ENCODE measurements at regions not wholly inside any gene's neighbourhood (a gene's known extent, or its start where the extent isn't known, plus 50 kb on each side); places are given as distances from the start of the nearest gene placed in this dataset.

DNA sequence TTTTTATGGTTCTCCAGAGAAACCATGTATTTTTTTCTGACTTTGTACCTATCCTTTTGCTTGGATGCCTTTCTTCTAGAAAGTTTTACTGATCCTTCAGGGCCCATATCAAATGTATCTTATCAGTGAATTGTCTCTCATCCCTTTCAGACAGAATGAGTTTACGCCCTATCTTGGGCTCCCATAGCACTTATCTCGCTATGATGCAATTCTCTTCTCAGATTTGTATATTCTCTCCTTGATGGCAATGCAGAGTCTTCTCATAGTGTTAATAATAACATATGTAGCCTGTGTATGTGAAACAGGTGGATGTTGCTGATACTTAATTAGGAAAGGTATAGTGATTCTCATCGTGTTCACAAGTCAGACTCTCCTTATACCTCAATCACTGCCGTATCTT is 336.2 kb downstream of the UTRN start:
- DNase-seq (ENCODE audit: low spot score), result no peak
- Histone ChIP-seq H3K36me3 (no peaks in the 10 kb centered on the region), H3K27me3 (replicated peaks; ENCODE audit: insufficient read depth) (no peaks in the 10 kb centered on the region), H3K27ac (no peak overlapping the region), H3K4me3 (no peak overlapping the region), H3K4me1 (ENCODE audit: control insufficient read depth in 1 of 2, low read depth in 2 of 2) (no peaks in the 10 kb centered on the region), H3K9me3 (no peaks in the 10 kb centered on the region)
- TF ChIP-seq, protein P1, sequence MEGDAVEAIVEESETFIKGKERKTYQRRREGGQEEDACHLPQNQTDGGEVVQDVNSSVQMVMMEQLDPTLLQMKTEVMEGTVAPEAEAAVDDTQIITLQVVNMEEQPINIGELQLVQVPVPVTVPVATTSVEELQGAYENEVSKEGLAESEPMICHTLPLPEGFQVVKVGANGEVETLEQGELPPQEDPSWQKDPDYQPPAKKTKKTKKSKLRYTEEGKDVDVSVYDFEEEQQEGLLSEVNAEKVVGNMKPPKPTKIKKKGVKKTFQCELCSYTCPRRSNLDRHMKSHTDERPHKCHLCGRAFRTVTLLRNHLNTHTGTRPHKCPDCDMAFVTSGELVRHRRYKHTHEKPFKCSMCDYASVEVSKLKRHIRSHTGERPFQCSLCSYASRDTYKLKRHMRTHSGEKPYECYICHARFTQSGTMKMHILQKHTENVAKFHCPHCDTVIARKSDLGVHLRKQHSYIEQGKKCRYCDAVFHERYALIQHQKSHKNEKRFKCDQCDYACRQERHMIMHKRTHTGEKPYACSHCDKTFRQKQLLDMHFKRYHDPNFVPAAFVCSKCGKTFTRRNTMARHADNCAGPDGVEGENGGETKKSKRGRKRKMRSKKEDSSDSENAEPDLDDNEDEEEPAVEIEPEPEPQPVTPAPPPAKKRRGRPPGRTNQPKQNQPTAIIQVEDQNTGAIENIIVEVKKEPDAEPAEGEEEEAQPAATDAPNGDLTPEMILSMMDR (IDR thresholded peaks at IDR 0.05), result no peak
- no peak for ATAC-seq (ENCODE audit: insufficient number of reproducible peaks, low FRiP score, low read depth)

DNA sequence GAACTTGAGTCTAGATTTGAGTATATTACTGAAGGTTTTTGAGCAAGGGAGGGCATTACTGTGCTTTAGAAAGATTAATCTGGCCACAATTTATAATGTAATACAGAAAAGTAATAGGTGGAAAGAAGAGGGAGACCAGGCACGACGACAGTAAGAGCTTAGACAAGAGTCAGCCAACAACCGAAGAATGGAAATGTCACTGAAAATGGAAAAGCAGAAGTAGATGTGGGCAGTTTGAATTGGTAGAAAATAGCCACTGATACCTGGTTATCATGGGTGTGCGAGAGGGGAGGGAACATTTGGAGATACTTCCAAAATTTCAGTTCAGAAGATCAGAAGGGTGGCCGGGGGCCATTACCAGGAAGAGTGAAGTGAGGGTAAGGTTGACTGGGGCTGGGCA is 339.1 kb downstream of the UTRN start:
- DNase-seq (ENCODE audit: low spot score) (no peak), ATAC-seq (ENCODE audit: insufficient number of reproducible peaks, low FRiP score, low read depth) (no peak)
- Histone ChIP-seq H3K27me3 (replicated peaks; ENCODE audit: insufficient read depth) (no peaks in the 10 kb centered on the region), H3K4me1 (ENCODE audit: control insufficient read depth in 1 of 2, low read depth in 2 of 2) (no peaks in the 10 kb centered on the region), H3K36me3 (no peaks in the 10 kb centered on the region), H3K27ac (no peak overlapping the region), H3K9me3 (no peaks in the 10 kb centered on the region), H3K4me3 (no peak overlapping the region)
- TF ChIP-seq, protein P1 (IDR thresholded peaks at IDR 0.05), result no peak

DNA sequence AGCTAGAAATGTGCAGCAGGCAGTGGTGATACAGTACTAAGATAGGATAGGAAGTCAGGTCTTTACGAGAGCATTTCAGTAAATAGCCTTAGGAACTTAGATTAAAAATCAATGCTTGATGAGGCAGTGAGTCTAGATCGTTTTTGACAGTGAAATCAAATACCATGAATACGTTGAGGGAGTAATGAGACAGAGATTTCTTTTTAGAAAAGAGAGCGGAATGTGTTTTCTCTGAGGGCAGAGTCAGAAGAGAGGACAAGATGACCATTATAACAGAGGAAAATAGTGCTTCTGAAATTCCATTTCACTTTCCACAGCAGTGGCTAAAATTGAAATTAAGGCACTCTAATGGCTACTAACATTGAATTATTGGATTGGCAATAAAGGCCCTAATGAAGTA is 339.6 kb downstream of the UTRN start:
- H3K9me3 ChIP-seq, result no peaks in the 10 kb centered on the region
- H3K4me1 ChIP-seq (ENCODE audit: control insufficient read depth in 1 of 2, low read depth in 2 of 2), result no peaks in the 10 kb centered on the region
- ATAC-seq (ENCODE audit: insufficient number of reproducible peaks, low FRiP score, low read depth) (no peak), DNase-seq (ENCODE audit: low spot score) (no peak)
- no peak overlapping the region for H3K4me3 ChIP-seq
- H3K27me3 ChIP-seq (replicated peaks; ENCODE audit: insufficient read depth), result no peaks in the 10 kb centered on the region
- TF ChIP-seq, protein P1 (IDR thresholded peaks at IDR 0.05), result no peak
- H3K27ac ChIP-seq, result no peak overlapping the region
- no peaks in the 10 kb centered on the region for H3K36me3 ChIP-seq

DNA sequence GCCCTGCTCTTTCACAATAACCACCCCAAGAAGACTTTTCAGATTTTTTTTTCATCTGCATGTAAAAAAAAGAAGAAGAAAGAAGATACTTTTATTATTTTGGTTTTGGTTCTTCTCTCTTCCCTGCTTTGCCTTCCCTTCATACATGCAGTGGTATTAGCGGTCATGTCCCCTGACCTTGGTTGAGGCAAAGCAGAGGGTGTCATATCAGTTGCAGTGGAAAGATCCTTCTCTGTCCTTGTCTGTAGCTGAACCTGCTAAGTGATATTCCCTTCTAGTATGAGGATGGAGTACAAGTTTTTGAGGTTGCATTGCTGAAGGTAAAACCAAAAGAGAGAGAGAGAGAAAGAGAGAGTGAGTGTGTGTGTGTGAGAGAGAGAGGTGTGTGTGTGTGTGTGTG is 345.7 kb downstream of the UTRN start:
- no peak overlapping the region for H3K27ac ChIP-seq
- H3K27me3 ChIP-seq (replicated peaks; ENCODE audit: insufficient read depth), result no peaks in the 10 kb centered on the region
- DNase-seq (ENCODE audit: low spot score) (no peak), ATAC-seq (ENCODE audit: insufficient number of reproducible peaks, low FRiP score, low read depth) (no peak)
- H3K4me1 ChIP-seq (ENCODE audit: control insufficient read depth in 1 of 2, low read depth in 2 of 2), result no peaks in the 10 kb centered on the region
- no peaks in the 10 kb centered on the region for H3K9me3 ChIP-seq
- no peaks in the 10 kb centered on the region for H3K36me3 ChIP-seq
- no peak overlapping the region for H3K4me3 ChIP-seq
- TF ChIP-seq, protein P1 (IDR thresholded peaks at IDR 0.05), result no peak

DNA sequence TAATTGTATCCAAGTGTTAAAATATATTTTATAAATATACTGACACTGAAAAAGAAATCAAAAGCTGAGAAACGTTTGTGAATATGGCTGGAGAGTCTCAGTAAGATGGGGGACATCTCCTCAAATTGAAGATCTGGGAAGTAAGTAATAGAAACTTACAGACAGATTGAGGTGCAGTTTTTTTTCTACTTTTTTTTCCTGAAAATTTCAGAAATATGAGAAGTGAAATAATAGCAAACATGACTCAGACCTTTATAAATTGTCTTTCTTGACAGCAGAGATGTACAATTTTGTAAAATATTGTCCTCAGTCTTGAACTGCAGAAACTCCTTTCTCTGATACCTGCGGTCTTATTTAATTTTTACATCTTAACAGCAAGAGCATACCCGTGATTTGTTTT is 347.1 kb downstream of the UTRN start:
- TF ChIP-seq, protein P1 (IDR thresholded peaks at IDR 0.05), result no peak

More for the DNA sequence above, 347.1 kb downstream of the UTRN start:
- Histone ChIP-seq H3K4me1 (ENCODE audit: control insufficient read depth in 1 of 2, low read depth in 2 of 2) (no peaks in the 10 kb centered on the region), H3K9me3 (no peaks in the 10 kb centered on the region), H3K27ac (no peak overlapping the region), H3K4me3 (no peak overlapping the region), H3K27me3 (replicated peaks; ENCODE audit: insufficient read depth) (no peaks in the 10 kb centered on the region), H3K36me3 (no peaks in the 10 kb centered on the region)
- ATAC-seq (ENCODE audit: insufficient number of reproducible peaks, low FRiP score, low read depth), result no peak
- no peak for DNase-seq (ENCODE audit: low spot score)
